Brain pericyte (primary cell): ENCODE measurements at regions not wholly inside any gene's neighbourhood (a gene's known extent, or its start where the extent isn't known, plus 50 kb on each side); places are given as distances from the start of the nearest gene placed in this dataset.
A peak's percentile ranks its signal among the peaks of the same experiment; 100 is the strongest.

Experiments used
- DNase-seq: peaks from one replicate; pipeline ENCODE4 v3.0.0-alpha.2; 2012; ENCODE audit warnings: low read depth, low spot score

DNA sequence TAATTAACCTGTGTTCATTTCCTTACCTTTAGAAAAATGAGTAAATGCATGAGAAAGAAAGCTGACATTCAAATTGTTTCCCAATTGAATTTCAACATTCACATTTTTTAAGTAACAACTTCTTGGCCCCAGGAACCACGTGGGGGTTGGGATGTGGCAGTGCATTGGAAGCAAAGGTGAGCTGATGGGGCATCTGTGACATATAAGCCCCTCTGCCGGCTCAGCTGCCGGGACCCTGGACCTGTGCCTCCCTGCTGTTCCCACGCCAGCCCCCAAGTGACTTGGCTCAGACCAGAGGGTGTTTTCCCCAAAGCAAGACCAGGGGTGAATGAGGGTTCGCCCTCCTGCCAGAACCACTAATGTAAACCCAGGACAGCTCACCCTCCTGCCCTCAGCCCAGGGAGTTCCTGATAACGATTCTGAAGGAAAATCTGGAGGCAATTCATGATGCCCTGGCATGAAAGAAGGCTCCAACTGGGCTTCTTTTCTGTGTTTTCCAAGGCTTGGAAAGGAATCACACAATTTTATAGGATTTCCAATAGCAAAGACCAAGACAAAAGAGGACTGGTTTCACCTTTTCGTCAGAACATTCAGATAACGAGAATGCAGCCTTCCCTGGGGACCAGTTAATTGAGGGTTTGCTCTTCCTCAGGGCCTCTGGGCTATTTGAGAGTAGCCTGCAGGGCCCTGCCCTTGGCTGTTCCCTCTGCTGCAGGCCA lies 193.2 kb upstream of the TWIST2 start:
- no peak for DNase-seq

DNA sequence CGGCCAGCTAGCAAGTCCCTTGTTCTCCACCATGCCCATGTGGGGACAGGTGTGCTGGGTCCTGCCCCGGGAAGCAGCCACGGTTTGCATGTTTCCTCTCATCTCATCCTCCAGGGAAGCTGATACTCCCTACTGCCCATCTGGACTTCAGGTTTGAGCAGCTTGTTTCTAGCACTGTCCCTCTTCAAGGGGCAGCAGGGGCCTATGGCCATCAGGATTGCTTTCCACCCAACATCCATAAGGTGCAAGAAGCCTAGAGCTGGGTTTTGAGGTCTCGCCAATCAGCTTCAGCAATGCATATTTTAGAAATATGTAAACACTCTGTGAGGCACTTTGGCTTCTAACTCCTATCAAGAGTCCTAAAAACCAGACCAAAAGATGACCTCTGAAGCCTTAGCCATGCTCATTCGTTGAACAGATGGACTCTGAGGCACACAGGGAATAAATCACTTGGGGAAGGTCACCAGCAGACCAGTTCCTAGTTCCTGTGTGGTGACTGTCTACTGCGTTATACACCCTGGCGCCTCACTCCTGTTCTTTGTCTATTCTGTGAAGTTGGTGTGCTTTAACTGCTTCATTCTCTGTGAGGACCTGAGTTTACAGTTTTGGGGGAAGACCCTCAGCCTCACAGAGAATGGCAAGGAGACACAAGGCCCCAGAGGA lies 192.6 kb upstream of the TWIST2 start:
- DNase-seq, result no peak

- DNase-seq, result no peak
Observed at GRCh38 chr2:238655974-238656722, 191.7 kb upstream of the TWIST2 start.

GRCh38 chr2:238657132-238658053 lies 190.5 kb upstream of the TWIST2 start:
- no peak for DNase-seq

DNA sequence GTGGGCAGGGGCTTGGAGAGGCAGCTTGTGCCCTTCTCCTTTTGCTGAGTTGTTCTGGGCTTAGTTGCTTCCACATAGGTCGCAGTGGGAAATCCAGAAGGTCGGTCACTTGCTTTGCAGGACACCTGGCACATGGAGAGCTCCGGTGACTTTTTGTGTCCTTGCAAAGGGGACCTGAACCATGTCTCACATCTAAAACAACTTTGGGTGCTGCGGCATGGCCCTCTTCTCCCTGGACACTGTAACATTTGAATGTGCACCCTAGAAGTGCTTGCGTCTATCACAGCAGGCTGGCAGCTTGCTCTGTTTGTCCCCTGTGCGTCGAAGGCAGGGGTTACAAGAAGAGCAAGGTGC lies 189.9 kb upstream of the TWIST2 start:
- no peak for DNase-seq

- no peak for DNase-seq
Observed at GRCh38 chr2:238658820-238659219, 189.1 kb upstream of the TWIST2 start.

- no peak for DNase-seq
Observed at GRCh38 chr2:238659231-238659630, 188.7 kb upstream of the TWIST2 start.

DNA sequence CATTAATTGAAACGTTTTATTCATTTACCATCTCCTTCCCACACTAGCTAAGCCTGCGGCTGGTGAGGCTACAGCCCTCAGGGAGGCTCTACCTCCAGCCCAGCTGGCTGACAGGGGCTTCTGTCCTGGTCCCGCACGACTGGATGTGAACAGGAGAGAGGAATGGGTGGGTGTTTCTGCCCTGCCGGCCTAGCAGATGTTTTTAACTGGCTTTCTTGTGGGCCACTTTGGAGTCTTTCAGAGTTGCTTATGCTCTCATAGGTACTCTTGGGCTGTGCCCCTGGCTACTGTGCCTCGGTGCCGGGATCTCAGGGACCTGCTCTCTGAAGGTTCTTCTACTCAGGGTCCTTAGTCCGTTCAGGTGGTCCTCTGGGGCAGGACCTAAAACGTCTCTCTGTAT lies 184.3 kb upstream of the TWIST2 start:
- no peak for DNase-seq

GRCh38 chr2:238665919-238666318 lies 182.0 kb upstream of the TWIST2 start:
- DNase-seq, result no peak

DNA sequence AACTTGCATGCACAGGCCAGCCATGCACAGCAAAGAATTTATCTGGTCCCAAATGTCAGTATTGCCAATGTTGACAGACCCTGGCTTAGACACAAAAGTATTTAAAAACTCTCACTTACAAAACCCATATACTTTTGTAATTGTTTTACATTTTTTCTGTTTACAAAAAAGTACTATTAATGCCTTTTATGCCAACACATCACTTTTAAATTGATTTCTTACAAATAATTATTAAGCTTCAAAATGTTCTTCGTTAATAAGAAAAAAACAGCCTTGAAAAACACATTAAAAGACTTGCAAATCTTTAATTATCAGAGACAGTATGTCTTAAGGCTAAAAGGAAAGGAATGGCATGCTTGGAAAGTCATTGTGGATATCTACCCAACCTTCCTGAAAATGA lies 181.3 kb upstream of the TWIST2 start:
- DNase-seq, result no peak

GRCh38 chr2:238667008-238667407 lies 180.9 kb upstream of the TWIST2 start:
- no peak for DNase-seq

DNA sequence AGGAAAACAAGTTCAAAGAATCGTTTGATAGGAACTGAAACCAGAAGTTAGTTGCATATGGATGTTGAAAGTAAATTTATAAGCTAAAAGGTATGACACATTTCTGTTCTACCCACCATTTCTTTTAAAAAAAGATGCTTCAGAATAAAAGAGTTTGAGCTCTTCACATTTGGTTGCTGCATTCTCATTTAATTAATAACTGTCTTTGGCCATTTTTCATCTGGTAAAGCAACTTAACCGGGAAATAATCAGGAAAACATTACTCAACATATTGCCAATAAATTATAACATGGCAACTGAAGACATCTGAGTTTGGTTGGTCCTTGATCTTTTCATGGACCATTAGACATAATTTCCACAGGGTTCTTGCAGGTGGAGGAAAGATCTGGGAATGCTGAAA lies 180.2 kb upstream of the TWIST2 start:
- no peak for DNase-seq

DNA sequence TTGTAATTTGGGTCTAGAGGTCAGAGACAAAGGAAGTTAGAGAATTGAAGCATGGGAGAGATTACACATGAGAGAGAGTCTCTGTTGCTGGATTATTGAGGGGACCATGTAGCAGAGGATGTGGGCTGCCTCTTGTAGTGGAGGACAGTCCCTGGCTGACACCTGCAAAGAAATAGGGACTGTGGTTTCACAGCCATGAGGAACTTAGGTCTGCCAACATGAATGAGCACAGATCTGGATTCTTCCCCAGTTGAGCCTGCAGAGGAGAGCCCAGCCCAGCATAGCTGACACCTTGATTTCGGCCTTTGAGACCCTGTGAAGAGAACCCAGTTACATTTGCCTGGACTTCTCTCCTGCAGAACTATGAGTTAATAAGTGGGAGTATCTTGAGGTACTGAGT lies 179.5 kb upstream of the TWIST2 start:
- DNase-seq, result no peak

DNA sequence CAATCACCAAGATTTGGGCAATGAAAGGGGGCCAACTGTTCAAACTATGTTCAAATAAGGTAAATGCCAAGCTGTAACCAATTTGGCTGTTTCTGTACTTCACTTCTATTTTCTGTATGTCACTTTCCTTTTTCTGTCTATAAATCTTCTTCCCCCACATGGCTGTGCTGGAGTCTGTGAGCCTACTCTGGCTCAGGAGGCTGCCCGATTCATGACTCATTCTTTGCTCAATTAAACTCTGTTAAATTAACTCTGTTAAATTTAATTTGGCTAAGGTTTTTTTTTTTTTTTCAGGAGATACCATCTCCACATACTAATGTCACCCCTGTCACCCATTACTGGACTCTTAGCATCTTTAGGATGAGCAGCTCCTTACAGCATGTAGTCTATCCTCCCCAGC lies 178.8 kb upstream of the TWIST2 start:
- no peak for DNase-seq

GRCh38 chr2:238669581-238670080 lies 178.3 kb upstream of the TWIST2 start:
- DNase-seq, result no peak

- no peak for DNase-seq
Observed at GRCh38 chr2:238670111-238670585, 177.7 kb upstream of the TWIST2 start.

- DNase-seq, result no peak
Observed at GRCh38 chr2:238682536-238682935, 165.3 kb upstream of the TWIST2 start.

GRCh38 chr2:238684362-238685326 lies 163.2 kb upstream of the TWIST2 start:
- peak; percentile 80 for DNase-seq

GRCh38 chr2:238685327-238685709 lies 162.6 kb upstream of the TWIST2 start:
- DNase-seq, result no peak

- no peak for DNase-seq
Observed at GRCh38 chr2:238685713-238686112, 162.2 kb upstream of the TWIST2 start.
